GM12874 (cell line): ENCODE measurements at regions not wholly inside any gene's neighbourhood (a gene's known extent, or its start where the extent isn't known, plus 50 kb on each side); places are given as distances from the start of the nearest gene placed in this dataset.

Experiments
- CTCF ChIP-seq: IDR thresholded peaks from 2 replicates; pipeline ENCODE4 v1.5.1; 2011; ENCODE audit warnings: low read depth, mild to moderate bottlenecking, control low read depth, low read length, moderate library complexity; ENCODE audit not compliant: insufficient read depth

DNA sequence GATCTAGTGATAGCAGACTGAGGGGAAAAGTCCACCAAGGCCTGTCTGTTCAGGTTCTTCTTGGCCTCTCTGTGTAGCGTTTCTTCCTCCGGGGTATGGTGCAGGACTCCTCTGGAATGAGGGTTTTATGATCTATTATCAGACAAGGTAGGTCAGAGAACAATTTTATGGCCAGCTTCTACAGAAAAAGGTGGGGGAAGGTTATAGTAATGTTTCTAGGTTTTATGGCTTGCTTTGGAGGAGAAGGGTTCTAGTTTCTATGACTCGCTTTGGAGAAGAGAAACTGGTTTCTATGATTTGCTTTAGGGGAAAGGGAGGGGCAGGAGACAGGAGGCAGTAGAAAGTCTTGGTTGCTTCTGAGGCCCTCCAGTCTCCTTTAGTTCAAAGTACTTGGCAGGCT, 144.8 kb upstream of the LAMA2 start:
- no peak for TF ChIP-seq CTCF

DNA sequence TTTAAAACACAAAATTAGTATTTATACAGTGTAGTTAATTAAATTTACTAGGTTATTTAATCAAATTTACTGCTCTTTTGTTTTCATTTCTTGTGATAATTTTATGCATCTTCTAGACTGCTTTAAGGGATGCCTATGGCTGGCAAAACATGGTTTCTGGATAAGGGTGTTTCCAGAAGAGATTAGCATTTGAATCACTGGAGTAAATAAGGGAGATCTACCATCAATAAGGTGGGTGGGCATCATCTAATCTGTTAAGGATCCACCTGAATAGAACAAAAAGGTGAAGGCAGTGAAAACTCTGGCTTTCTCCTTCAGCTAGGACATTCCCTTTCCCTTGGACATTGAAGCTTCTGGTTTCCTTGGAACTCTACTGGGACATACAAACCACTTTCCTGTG, 146.2 kb upstream of the LAMA2 start:
- TF ChIP-seq CTCF, result no peak

DNA sequence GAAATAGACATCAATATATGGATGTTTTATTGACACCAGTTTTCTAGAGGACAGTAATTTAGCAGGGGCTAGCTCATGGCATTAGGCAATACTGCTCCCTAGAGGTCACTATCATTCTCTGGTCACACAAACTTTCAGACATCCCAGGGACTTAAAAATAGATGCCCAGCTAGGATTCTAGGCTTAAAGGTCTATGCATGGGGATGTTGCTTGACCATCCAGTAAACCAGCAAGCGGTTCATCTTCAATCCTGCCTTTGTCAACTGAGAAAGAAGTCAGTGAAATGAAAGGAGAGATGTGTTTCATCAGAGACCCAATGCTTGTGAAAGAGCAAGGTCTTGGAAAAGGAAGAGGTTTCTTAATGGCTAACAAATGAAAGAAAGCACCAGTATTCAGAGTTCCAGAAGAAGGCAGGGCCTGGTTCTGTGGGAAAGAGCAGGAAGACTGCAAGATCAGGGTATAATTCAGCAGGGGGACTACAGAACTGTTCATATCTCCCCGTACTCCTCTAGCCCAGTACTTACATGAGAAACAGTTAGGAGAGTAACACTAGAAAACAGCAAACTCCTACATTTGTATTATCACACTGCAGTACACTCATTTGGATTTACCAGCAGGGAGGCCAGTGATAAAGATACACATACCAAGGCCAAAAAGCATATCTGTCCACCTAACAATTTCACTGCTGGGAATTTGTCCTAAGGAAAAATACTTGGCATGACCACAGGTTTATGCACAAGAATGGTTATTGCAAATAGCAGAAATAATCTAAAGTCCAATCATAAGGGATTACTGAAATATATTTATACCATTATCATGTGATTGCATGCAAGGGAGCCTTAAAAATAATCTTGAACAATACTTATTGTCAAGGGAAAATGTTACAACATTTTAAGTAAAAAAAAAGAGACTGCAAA, 151.4 kb upstream of the LAMA2 start:
- peak; percentile 55 for TF ChIP-seq CTCF

GRCh38 chr6:128727500-128727899, 155.4 kb upstream of the LAMA2 start:
- no peak for TF ChIP-seq CTCF

DNA sequence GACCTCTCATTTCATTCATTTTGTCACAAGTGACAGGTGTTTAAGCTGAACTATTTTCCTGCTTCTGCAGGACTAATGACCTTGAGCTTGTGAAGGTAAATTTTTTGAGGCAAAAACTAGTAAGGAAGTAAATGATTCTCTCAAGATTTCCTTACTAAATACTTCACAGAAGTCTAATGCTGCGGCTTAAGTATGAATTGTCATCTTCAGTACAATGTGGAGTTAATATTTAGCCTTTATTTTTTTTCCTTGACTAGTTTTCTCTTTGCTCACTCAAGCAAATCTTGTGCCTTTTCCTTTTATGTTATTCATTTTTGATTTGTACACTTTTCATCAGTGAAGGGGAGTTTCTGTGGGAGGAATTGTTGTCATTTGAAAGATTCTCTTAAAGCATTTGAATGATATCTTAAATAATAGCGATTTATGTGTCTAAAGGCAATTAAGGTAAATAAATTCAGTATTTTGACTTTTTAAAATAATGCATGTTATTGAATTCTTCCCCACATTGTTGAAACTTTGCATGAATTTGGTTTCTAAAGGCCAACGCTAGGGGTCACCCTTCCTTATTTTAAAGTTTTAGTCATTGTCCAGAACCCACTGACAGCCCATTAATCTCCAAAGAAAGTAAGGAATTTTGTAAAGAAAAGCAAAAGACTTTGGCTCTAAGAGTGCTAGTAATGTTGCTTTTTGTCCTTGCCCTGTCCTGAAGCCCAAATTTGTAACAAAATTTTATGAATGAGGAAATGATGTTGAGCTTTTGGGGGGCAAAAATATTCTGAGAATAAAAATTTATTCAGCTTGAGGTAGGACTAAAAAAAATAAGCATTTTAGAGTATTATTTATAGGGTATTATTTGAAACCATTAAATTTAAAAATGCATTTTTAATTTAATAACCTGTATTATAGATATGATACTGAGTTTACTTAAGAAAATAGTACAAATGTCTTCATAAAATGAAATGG, 157.4 kb upstream of the LAMA2 start:
- TF ChIP-seq CTCF, result peak; percentile 49

- no peak for TF ChIP-seq CTCF
Measured at GRCh38 chr6:128724738-128725137, 158.2 kb upstream of the LAMA2 start.

DNA sequence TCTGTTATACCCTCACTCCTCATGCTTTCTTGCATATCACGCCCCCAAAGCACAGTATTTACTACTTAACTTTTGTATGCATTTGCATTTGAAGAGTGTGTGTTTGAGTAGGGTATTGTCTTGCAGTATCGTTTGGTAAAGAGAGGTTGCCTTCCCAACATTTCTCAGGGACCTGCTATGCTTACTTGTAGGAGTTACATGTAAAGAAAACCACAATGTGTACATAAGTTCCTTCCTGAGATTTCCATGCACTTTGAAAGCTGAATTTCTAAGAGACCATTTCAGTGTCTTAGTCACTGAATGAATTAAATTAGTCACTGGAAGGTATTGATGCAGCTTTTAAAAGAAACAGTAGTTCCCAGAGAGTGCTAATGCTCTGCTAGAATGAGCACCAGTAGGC, 159.3 kb upstream of the LAMA2 start:
- TF ChIP-seq CTCF, result no peak
